ENCODE measurements at regions not wholly inside any gene's neighbourhood (a gene's known extent, or its start where the extent isn't known, plus 50 kb on each side); places are given as distances from the start of the nearest gene placed in this dataset.

DNA sequence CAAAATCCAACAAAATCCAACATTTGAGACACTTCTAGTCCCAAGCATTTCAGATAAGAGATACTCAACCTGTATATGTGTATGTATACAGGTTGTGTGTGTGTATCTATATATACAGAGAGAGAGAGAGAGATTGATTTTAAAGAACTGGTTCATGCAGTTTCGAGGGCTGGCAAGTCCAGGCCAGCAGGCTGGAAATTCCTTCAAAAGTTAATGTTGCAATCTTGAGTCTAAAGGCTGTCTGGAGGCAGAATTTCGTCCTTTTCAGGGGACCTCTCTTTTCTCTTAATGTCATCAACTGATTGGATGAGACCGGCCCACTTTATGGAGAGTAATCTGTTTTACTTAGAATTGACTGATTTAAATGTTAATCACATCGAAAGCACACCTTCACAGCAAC, 199.6 kb upstream of the IL12A start (continued):
- TF ChIP-seq, protein P1, sequence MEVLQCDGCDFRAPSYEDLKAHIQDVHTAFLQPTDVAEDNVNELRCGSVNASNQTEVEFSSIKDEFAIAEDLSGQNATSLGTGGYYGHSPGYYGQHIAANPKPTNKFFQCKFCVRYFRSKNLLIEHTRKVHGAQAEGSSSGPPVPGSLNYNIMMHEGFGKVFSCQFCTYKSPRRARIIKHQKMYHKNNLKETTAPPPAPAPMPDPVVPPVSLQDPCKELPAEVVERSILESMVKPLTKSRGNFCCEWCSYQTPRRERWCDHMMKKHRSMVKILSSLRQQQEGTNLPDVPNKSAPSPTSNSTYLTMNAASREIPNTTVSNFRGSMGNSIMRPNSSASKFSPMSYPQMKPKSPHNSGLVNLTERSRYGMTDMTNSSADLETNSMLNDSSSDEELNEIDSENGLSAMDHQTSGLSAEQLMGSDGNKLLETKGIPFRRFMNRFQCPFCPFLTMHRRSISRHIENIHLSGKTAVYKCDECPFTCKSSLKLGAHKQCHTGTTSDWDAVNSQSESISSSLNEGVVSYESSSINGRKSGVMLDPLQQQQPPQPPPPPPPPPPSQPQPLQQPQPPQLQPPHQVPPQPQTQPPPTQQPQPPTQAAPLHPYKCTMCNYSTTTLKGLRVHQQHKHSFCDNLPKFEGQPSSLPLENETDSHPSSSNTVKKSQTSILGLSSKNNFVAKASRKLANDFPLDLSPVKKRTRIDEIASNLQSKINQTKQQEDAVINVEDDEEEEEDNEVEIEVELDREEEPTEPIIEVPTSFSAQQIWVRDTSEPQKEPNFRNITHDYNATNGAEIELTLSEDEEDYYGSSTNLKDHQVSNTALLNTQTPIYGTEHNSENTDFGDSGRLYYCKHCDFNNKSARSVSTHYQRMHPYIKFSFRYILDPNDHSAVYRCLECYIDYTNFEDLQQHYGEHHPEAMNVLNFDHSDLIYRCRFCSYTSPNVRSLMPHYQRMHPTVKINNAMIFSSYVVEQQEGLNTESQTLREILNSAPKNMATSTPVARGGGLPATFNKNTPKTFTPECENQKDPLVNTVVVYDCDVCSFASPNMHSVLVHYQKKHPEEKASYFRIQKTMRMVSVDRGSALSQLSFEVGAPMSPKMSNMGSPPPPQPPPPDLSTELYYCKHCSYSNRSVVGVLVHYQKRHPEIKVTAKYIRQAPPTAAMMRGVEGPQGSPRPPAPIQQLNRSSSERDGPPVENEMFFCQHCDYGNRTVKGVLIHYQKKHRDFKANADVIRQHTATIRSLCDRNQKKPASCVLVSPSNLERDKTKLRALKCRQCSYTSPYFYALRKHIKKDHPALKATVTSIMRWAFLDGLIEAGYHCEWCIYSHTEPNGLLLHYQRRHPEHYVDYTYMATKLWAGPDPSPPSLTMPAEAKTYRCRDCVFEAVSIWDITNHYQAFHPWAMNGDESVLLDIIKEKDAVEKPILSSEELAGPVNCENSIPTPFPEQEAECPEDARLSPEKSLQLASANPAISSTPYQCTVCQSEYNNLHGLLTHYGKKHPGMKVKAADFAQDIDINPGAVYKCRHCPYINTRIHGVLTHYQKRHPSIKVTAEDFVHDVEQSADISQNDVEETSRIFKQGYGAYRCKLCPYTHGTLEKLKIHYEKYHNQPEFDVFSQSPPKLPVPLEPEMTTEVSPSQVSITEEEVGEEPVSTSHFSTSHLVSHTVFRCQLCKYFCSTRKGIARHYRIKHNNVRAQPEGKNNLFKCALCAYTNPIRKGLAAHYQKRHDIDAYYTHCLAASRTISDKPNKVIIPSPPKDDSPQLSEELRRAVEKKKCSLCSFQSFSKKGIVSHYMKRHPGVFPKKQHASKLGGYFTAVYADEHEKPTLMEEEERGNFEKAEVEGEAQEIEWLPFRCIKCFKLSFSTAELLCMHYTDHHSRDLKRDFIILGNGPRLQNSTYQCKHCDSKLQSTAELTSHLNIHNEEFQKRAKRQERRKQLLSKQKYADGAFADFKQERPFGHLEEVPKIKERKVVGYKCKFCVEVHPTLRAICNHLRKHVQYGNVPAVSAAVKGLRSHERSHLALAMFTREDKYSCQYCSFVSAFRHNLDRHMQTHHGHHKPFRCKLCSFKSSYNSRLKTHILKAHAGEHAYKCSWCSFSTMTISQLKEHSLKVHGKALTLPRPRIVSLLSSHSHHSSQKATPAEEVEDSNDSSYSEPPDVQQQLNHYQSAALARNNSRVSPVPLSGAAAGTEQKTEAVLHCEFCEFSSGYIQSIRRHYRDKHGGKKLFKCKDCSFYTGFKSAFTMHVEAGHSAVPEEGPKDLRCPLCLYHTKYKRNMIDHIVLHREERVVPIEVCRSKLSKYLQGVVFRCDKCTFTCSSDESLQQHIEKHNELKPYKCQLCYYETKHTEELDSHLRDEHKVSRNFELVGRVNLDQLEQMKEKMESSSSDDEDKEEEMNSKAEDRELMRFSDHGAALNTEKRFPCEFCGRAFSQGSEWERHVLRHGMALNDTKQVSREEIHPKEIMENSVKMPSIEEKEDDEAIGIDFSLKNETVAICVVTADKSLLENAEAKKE (CRISPR knock-in tag; IDR thresholded peaks at IDR 0.05), result no peak
- TF ChIP-seq REST (IDR thresholded peaks at IDR 0.05; ENCODE audit: unreplicated experiment) (no peak), ETS1 (IDR thresholded peaks at IDR 0.05) (no peak), STAT1 (IDR thresholded peaks at IDR 0.05; ENCODE audit: unreplicated experiment) (no peak), POLR2AphosphoS5 (IDR thresholded peaks at IDR 0.05; ENCODE audit: low read depth) (no peak), JUNB (IDR thresholded peaks at IDR 0.05; ENCODE audit: unreplicated experiment) (no peak)
